ENCODE measurements at regions not wholly inside any gene's neighbourhood (a gene's known extent, or its start where the extent isn't known, plus 50 kb on each side); places are given as distances from the start of the nearest gene placed in this dataset.

- Mint-ChIP-seq H3K4me1 (ENCODE audit: low read depth) (no peaks in the 10 kb centered on the region), H3K4me3 (no peak overlapping the region), H3K27me3 (ENCODE audit: insufficient read depth) (no peaks in the 10 kb centered on the region; the same call in 1 of the 2 replicates), H3K36me3 (ENCODE audit: low read depth) (no peaks in the 10 kb centered on the region), H3K9me3 (peaks cover 17% of the 10 kb centered on the region; the same call in 1 of the 2 replicates), H3K27ac (no peak overlapping the region)
- DNase-seq: no peak
- TF ChIP-seq, protein P1, sequence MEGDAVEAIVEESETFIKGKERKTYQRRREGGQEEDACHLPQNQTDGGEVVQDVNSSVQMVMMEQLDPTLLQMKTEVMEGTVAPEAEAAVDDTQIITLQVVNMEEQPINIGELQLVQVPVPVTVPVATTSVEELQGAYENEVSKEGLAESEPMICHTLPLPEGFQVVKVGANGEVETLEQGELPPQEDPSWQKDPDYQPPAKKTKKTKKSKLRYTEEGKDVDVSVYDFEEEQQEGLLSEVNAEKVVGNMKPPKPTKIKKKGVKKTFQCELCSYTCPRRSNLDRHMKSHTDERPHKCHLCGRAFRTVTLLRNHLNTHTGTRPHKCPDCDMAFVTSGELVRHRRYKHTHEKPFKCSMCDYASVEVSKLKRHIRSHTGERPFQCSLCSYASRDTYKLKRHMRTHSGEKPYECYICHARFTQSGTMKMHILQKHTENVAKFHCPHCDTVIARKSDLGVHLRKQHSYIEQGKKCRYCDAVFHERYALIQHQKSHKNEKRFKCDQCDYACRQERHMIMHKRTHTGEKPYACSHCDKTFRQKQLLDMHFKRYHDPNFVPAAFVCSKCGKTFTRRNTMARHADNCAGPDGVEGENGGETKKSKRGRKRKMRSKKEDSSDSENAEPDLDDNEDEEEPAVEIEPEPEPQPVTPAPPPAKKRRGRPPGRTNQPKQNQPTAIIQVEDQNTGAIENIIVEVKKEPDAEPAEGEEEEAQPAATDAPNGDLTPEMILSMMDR (IDR thresholded peaks at IDR 0.05): no peak
Observed at GRCh38 chr5:119840175-119840574, 210.8 kb downstream of the FAM170A start.

DNA sequence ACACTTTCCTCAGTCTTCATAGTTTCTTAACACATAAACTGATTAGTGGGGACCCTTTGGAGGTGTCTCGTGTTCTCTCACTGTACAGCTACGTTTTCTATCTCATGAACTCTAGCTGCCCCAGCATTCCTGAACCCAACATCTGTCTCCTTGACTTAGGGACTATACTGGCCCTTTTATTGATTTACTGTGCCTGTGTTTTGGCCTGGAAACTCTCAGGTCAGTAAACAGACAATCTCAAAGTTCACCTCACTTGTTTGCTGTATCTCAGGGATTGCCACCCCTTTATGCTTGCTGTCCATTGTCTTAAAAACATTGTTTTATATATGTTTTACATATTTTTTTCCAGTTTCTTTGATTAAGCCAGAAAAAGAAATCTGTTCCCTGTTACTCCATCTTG lies 222.8 kb downstream of the FAM170A start:
- TF ChIP-seq, protein P1 (IDR thresholded peaks at IDR 0.05): no peak
- no peak overlapping the region for H3K27ac Mint-ChIP-seq
- no peak for DNase-seq
- H3K27me3 Mint-ChIP-seq (ENCODE audit: insufficient read depth): no peaks in the 10 kb centered on the region
- no peaks in the 10 kb centered on the region for H3K4me1 Mint-ChIP-seq (ENCODE audit: low read depth)
- H3K36me3 Mint-ChIP-seq (ENCODE audit: low read depth): no peaks in the 10 kb centered on the region
- no peak overlapping the region for H3K4me3 Mint-ChIP-seq
- no peaks in the 10 kb centered on the region for H3K9me3 Mint-ChIP-seq

GRCh38 chr5:119860463-119860862 lies 231.1 kb downstream of the FAM170A start:
- H3K9me3 Mint-ChIP-seq: peaks cover 5% of the 10 kb centered on the region; the same call in 1 of the 2 replicates
- H3K4me3 Mint-ChIP-seq: no peak overlapping the region
- TF ChIP-seq, protein P1 (IDR thresholded peaks at IDR 0.05): no peak
- H3K4me1 Mint-ChIP-seq (ENCODE audit: low read depth): no peaks in the 10 kb centered on the region
- DNase-seq: no peak
- peaks cover 2% of the 10 kb centered on the region; the same call in 1 of the 2 replicates for H3K27me3 Mint-ChIP-seq (ENCODE audit: insufficient read depth)
- H3K27ac Mint-ChIP-seq: no peak overlapping the region
- H3K36me3 Mint-ChIP-seq (ENCODE audit: low read depth): no peaks in the 10 kb centered on the region

GRCh38 chr5:119862619-119863018 lies 233.3 kb downstream of the FAM170A start:
- Mint-ChIP-seq H3K9me3 (peaks cover 5% of the 10 kb centered on the region; the same call in 1 of the 2 replicates), H3K4me3 (no peak overlapping the region), H3K36me3 (ENCODE audit: low read depth) (no peaks in the 10 kb centered on the region), H3K27ac (no peak overlapping the region), H3K4me1 (ENCODE audit: low read depth) (no peaks in the 10 kb centered on the region), H3K27me3 (ENCODE audit: insufficient read depth) (peaks cover 2% of the 10 kb centered on the region; the same call in 1 of the 2 replicates)
- TF ChIP-seq, protein P1 (IDR thresholded peaks at IDR 0.05): no peak
- DNase-seq: no peak

- H3K27ac Mint-ChIP-seq: no peak overlapping the region
- H3K9me3 Mint-ChIP-seq: peaks cover 5% of the 10 kb centered on the region; the same call in 1 of the 2 replicates
- TF ChIP-seq, protein P1 (IDR thresholded peaks at IDR 0.05): no peak
- no peak for DNase-seq
- H3K27me3 Mint-ChIP-seq (ENCODE audit: insufficient read depth): peaks cover 2% of the 10 kb centered on the region; the same call in 1 of the 2 replicates
- H3K36me3 Mint-ChIP-seq (ENCODE audit: low read depth): no peaks in the 10 kb centered on the region
- H3K4me1 Mint-ChIP-seq (ENCODE audit: low read depth): no peaks in the 10 kb centered on the region
- no peak overlapping the region for H3K4me3 Mint-ChIP-seq
Observed at GRCh38 chr5:119864286-119864685, 234.9 kb downstream of the FAM170A start.

- DNase-seq: no peak
- TF ChIP-seq, protein P1 (IDR thresholded peaks at IDR 0.05): no peak
- no peaks in the 10 kb centered on the region for H3K36me3 Mint-ChIP-seq (ENCODE audit: low read depth)
- no peak overlapping the region for H3K27ac Mint-ChIP-seq
- no peaks in the 10 kb centered on the region; the same call in 1 of the 2 replicates for H3K27me3 Mint-ChIP-seq (ENCODE audit: insufficient read depth)
- no peaks in the 10 kb centered on the region; the same call in 1 of the 2 replicates for H3K4me1 Mint-ChIP-seq (ENCODE audit: low read depth)
- no peak overlapping the region for H3K4me3 Mint-ChIP-seq
- no peaks in the 10 kb centered on the region for H3K9me3 Mint-ChIP-seq
Observed at GRCh38 chr5:119873611-119874010, 244.3 kb downstream of the FAM170A start.
